Left cardiac atrium (tissue), 4 donors: ENCODE measurements at regions not wholly inside any gene's neighbourhood (a gene's known extent, or its start where the extent isn't known, plus 50 kb on each side); places are given as distances from the start of the nearest gene placed in this dataset.
A peak's percentile ranks its signal among the peaks of the same experiment; 100 is the strongest.

Experiments used
- ATAC-seq, 2 donors: fragments of 200-7000 bp; cut with Tn5 transposase; one replicate each; pipeline ENCODE4 v1.9.1; 2020; ENCODE audit warnings: mild to moderate bottlenecking in 2 of 2, moderate library complexity in 2 of 2
- DNase-seq: peaks from one replicate; pipeline ENCODE4 v3.0.0-alpha.2; 2020
- intact Hi-C, 2 donors: fragments of 100-400 bp; cut with DNase I; formaldehyde crosslinking; loops; one replicate each; pipeline versions ENCODE4 v1.14.1 to v1.15.1; 2022 to 2023
- donor health status: DM: no; HTN: yes; CAD: no.
- donor health status: DM: no; HTN: yes; CAD: no; lungs with severe emphysema.
- donor health status: DM: yes; HTN: yes; CAD: no.
- donor health status: Dilated cardiomyopathy.

DNA sequence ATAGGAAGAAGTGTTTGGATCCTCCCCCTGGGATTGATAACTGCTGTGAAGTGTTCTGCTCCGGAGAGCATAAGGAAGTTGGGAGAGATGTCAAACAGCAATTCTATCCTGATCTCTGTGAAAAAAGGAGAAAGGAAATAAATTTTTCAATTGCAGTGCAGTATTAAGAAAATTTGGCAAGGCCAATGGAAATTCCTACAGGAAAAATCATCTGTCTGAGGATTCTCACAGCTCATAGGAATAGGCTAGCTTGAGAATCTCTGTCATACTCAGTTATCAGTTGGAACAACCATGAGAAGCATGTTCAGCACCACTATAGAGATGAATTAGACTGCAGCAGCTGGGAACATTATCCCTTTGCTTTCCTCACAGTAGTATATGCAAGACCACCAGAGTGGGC is 1238.9 kb upstream of the MIR17HG start:
- ATAC-seq (no peak), DNase-seq (no peak)
- intact Hi-C loops = no loop called here

DNA sequence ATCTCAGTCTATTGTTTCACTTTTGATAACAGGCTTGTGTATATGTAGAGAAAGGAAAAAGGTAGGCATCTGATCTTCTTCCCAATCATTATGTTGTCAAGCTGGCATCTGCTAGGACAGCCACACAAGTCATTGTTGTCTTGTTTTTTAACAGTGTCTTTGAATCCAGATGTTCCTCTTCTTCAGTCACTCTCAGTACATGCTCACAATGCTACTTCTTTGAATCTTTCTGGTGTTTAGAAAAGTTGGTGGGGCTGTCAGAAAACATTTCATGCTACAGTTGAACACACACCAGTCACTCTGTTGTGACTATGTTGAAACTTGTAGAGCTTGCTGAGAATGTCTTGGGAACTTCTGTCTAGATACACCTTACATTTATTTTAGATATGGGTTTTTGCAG is 1231.4 kb upstream of the MIR17HG start:
- intact Hi-C loops = no loop called here
- ATAC-seq (no peak), DNase-seq (no peak)

DNA sequence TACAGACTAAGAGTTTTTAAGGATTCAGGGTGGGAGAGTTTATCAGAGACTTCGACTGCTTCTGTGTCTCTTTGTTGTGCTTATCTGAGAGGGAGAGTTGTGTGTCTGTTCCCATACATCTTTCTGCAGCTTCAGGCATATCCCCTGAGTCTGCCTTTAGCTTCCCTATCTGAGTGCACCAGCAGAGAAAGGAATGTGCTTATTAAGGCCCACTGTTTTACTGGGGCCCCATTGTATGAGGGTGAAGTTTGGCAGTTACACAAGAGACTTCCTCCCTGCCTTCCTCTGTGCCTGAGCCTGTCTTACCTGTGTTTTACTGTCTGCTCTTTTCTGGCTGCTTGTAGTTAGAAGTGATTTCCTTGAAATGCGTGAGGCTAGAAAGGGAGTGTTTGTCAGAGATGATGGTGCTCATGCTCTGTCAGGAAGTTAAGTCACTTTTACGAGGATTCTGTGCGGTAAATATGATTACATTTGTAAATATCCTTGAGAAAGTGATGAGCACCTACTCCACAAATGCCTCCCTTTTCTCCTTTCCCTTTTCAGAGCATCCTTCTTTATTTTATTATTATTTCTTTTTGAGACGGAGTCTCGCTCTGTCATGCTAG is 1228.9 kb upstream of the MIR17HG start:
- ATAC-seq (no peak), DNase-seq (no peak)
- intact Hi-C loops = no loop called here

DNA sequence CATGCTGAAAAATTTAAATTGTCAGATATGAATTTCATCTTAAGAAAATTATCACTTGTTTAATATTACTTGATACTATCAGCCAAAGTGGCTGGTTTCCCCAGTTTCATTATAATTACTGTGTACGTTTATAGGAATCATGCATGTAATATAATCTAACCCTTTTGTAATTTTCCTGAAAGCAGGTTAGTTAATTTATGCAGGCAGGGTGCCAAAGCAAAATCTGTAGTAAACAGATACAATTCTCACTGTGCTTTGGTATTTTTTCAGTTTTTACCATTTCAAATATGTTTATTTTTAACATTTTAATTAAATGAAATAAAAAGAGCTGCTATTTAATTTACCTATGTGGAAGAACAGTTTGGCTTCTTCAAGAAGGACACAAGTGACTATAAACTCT is 1227.5 kb upstream of the MIR17HG start:
- intact Hi-C loops = no loop called here
- no peak for DNase-seq

DNA sequence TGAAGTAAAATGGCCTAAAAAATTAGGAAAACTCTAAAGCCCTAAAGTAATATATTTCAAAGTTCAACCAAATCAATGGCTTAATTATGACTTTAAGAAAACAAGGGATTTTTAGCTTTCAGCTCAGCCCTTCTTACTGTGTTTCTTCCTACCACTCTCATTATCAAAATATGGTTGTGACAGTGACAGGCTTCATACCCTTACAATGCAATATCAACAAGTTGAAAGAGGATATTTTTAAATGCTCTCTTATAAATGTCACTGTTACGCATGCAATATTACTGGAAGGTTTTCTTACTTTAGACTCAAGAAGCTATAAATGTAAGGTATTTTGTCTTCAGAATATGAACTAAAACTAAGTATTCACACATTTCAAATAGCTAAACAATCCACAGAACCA is 1225.7 kb upstream of the MIR17HG start:
- ATAC-seq (no peak), DNase-seq (no peak)
- intact Hi-C loops = no loop called here

More for the DNA sequence above, 1227.5 kb upstream of the MIR17HG start:
- ATAC-seq = no peak

DNA sequence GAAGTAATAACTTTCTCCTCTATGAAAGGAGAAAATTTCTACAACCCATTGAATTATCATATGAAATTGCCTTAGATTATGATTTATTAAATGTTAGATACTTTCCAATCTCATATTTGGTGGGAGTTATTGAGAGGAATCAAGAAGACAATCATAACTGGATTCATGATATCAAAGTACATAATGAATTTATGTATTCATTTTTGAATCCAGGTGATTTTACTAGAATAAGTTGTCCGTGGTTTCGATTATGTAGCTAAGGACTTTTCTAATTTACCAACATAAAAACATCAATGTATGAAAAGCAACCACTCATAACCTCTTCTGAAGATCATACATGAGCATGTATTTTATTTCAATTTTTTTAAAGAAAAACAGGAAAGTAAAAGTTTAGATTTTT is 1225.0 kb upstream of the MIR17HG start:
- intact Hi-C loops = no loop called here
- ATAC-seq (no peak), DNase-seq (no peak)

DNA sequence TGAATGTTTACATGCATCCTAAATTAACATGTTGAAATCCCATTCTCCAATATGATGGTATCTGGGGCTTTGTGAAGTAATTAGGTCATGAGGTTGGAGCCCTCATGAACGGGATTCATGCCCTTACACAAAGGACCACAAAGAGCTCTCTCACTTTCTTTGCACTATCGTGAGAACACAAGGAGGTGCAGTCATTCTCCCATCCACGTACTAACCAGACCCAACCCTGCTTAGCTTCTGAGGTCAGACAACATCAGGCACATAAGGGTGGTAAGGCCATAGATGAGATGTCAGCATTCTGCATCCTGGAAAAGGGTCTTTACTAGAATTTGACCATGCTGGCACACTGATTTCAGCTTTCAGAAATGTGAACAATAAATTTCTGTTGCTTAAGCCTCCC is 1211.9 kb upstream of the MIR17HG start:
- intact Hi-C loops = no loop called here
- ATAC-seq (no peak), DNase-seq (no peak)

DNA sequence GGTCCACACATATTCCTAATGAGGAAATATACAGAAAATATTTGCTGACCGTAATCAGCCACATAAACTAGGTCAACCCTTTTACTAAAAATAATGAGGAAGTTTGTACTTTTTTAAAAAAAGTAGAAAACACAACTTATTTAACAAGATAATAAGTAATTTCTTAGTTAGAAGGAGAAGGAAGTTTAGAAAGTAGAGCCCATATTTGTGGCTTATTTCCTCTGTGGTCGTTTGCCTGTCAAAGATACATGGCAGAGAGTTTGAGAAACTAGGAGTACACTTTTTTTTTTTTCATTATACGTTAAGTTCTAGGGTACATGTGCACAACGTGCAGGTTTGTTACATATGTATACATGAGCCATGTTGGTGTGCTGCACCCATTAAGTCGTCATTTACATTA is 1205.2 kb upstream of the MIR17HG start:
- DNase-seq = no peak
- ATAC-seq = no peak
- intact Hi-C loops = no loop called here

DNA sequence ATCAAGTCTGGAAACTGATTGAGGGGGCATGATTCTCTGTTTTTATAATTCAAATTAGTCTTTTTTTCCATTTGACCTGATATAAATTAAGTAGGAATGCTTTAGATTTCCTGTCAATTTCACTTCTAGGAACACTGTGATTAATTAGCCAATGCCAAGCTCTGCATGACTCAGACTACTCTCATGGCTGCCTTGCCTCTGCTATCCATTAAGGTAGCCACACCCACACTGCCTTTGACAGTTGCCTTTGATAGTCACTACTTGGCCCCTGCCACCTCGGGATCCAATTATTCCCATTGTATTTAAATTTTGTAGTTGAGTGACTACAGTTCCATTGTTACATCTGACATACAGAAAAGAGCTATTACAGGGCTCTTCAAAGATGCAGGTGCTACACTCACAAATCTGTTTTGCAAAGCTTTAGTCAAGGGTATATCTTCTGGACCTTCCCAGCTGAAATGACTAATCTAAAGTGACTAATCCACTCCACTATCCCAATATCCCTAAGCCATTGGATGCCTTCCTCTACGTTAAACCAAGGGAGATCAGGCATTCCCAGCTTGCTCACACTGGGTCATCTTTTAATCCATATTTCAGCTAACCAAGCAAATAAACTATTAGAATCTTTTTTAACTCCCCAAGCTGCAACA is 1193.1 kb upstream of the MIR17HG start:
- intact Hi-C loops = no loop called here
- no peak for ATAC-seq
- no peak for DNase-seq

DNA sequence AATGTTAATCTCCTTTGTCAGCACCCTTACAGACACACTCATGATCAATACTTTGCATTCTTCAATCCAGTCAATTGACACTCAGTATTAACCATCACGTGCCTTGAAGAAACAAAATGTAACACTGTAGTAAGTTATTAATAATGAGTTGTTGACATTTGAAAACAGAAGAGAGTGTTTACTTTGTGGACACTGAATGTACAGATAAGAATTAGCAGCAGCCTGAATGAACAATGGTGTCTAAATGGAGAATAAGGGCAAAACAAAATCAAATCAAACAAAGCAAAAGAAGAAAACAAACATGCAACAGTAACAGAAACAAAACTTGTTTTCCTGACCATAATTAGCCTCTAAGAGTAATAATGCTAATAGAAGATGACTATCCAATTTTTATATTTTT is 1191.1 kb upstream of the MIR17HG start:
- intact Hi-C loops = no loop called here
- ATAC-seq = no peak
- DNase-seq = no peak

DNA sequence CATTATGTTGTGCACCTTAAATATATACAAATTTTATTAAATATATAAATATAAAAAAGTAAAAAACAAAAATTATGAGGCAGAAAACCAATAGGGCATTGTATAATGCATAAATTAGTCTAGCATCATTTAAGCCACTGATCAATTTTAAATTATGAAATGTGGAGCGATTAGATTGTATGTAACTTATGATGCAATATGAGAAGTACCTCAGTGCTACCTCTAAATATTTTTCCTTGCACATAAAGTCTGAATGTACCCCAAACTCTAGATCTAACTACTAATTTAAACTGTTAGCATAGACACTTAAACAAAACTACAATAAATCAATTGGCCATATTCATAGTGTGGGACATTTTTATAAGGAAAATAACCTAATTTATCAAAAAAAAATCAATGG is 1178.5 kb upstream of the MIR17HG start:
- no peak for DNase-seq
- intact Hi-C loops = no loop called here
- no peak for ATAC-seq

DNA sequence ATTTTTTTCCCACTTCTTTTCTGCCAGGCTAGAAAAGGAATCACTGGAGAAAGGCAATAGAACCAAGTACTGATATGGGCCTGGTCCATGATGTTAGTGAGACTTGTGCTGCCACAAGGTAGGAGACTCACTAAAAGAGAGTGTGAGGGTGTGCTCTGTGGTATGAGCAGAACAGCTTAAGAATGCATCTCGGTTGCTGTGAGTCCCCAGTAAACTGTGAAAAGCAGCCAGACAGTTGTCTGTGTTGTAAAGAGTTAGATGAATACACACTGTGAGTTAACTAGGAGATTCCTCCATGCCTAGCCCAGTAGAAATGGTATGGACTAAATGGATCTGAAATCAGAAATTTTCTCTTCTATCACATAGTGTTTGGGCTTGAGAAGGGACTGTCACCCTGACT is 1177.3 kb upstream of the MIR17HG start:
- intact Hi-C loops = no loop called here
- no peak for ATAC-seq

DNA sequence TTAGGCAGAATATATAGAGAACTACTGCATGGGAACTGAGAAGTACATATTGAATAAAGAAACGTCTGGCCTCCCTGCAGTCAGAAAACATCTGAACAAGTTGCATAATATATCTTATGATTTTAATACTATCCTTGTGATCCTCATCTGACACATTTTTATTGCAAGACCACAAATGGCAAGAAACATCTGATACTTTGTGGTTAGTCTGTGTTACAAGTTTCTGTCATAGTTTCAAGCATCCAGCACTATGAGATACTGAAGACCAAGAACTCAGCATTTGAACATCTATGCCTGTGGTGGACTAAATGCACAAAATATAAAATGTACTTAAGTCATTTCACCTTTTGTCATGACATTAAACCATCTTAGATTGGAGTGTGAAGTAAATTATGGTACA is 1175.8 kb upstream of the MIR17HG start:
- DNase-seq (no peak), ATAC-seq (no peak)
- intact Hi-C loops = no loop called here

More for the DNA sequence above, 1177.3 kb upstream of the MIR17HG start:
- DNase-seq = no peak

DNA sequence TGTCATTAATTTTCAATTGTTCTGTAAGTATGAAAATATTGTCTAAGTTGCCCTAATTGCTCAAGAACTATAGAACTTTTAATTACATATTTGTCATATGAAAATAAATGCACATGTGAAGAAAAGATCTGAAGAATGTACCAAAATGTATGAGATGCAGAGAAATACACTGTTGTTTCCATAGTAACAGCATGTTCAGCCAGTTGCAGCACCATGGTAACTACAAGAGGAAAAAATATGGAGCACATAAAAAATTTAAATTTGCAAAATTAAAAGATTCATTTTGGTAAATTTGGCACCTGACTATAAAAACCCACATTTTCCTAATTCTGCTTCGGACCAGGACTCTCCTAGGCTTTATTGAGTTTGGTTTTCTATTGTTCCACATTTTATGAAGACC is 1170.0 kb upstream of the MIR17HG start:
- intact Hi-C loops = no loop called here
- ATAC-seq (no peak), DNase-seq (no peak)

DNA sequence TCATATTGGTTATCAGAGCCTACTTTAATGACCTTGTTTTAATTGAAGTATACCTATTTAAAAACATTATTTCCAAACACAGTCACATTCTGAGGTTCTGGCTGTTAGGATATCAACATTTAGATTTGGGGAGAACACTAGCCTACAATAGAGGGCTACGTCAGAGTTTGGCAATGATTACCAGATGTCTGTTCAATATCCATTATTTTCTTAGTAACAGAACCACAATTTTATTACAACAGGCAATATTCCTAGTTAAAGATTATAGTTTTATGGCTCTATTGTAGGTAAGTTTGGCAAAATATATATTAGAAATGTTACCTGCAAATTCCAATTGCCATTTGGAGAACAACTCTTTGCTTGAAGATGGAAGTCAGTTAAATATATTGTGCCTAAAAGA is 1163.1 kb upstream of the MIR17HG start:
- ATAC-seq (no peak), DNase-seq (no peak)
- intact Hi-C loops = no loop called here

DNA sequence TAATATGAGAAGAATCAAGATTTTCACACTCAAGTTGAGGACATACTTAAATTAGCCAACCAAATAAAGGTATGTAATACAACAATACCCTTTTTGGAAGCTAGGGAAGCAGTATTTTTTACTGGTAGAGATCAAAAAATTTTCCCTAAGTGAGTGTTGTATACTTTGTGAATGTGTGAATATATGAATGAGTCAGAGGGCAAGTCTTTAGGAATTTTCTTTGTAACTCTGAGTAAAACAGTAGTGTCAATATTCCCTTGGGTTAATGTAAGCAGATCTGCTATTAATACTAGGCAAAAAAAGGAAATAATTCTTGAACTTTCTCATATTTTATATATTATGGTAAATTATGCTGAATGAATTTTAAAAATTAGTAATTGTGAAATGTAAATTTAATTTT is 1161.8 kb upstream of the MIR17HG start:
- ATAC-seq (no peak), DNase-seq (no peak)
- intact Hi-C loops = no loop called here

DNA sequence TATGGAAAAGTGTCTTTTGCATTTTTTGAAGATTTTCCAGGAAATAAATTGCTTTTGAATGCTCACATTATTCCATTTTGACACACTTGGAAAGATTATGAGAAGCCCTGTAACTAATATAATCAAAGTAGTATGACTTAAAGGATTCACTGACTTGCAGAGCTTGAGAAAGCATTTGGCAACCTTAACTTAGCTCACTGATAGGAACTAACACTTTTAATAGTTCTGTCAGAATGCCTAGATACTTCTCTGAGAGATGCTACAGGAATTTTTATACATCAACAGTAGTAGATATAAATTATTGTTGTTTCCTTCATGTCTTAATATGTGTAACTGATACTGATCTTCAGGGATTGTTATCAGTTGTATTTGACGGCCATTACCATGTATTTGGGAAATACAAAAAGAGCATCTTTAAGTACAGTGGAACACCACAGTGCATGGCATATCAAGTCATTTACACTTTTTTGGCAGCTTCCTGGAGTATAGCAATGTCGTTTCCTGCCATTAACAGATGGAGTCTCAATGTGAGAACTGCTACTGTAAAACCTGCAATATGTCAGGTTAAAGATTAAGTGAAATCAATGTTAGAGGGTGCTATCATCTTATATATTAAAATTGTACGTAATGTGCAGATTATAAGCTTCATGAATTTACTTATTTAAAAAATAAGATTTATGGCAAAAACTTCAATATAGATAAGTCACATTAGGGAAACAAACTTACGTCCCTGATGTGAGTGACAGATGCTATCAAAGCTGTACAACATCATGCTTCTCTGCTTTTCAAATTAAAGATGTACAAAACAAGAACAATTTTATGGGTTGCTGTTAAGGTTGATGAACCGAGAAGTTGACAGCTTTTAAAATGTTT is 1159.8 kb upstream of the MIR17HG start:
- intact Hi-C loops = no loop called here
- no peak for ATAC-seq

DNA sequence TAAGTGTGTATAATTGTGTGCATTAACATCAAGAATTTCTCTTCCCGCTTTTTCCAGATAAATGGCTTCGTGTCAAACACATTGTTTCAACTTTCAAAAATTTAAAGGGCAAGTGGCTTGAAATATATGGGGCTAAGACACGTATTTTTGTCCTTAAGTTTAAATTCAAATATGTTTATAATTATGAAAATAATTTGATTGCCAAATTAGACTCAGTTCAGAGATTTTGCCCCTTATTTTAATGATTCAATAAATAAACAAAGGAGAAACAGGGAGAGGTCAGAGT is 1159.2 kb upstream of the MIR17HG start:
- ATAC-seq (no peak), DNase-seq (no peak)
- intact Hi-C loops = no loop called here

More for the DNA sequence above, 1159.8 kb upstream of the MIR17HG start:
- DNase-seq = no peak

DNA sequence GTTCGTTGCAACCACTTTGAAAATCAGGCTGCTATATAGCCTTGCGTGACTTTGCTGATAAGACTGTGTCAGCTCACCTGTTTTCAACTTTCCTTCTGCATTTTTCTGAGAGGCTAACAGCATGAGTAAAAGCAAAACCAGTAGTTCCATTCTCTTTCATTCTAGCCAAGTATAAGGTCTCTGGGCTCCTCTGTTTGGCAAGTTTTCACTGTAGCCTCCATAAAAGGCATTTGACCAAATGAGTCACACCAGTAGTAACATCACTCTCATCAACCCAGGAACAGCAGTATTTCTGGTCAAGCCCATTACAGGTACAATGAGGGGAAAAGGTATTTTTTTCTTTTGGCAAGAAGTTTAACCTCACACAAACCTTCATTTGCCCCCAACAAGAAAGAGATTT is 1149.8 kb upstream of the MIR17HG start:
- ATAC-seq (peak in 1 of 2 donors; percentile 34), DNase-seq (no peak)
- intact Hi-C loops = no loop called here

DNA sequence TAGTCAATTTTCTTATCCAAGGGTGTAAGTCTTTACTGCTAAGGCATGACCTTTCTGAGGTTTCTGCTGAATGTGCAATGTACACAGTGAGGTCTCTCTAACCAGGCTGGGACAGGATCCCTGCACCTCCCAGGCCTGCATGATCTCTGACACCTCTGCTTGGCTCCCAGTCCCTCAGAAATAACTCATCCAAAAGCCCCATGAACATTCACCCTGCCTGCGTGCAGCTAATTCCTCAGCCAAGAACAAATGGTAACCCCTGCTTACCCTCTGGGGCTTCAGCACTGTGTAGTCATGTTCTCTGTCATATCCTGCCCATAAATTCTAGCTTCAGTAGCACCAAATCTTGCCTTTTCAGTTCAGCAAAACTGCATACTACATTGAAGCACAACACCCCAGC is 1146.3 kb upstream of the MIR17HG start:
- DNase-seq (no peak), ATAC-seq (peak; percentile 59 to 83)
- intact Hi-C loops = no loop called here
